ENCODE measurements at regions not wholly inside any gene's neighbourhood (a gene's known extent, or its start where the extent isn't known, plus 50 kb on each side); places are given as distances from the start of the nearest gene placed in this dataset.
"Not testable (repeated sequence)": the region's sequence is repeated elsewhere in the genome, so short reads cannot be mapped to it uniquely, and the experiment has no call there.

GRCh38 chr4:104549736-104550135 is 55.0 kb upstream of the CXXC4 start:
- no peak for DNase-seq

GRCh38 chr4:104559502-104559901 is 64.8 kb upstream of the CXXC4 start:
- no peak for DNase-seq

GRCh38 chr4:104571341-104571740 is 76.6 kb upstream of the CXXC4 start:
- DNase-seq = no peak

GRCh38 chr4:104574371-104574770 is 79.7 kb upstream of the CXXC4 start:
- no peak for DNase-seq

GRCh38 chr4:104575278-104575677 is 80.6 kb upstream of the CXXC4 start:
- no peak for DNase-seq

- DNase-seq = no peak
Measured at GRCh38 chr4:104577405-104577804, 82.7 kb upstream of the CXXC4 start.

- not testable (repeated sequence) for DNase-seq
Measured at GRCh38 chr4:104581476-104581875, 86.8 kb upstream of the CXXC4 start.

- DNase-seq = not testable (repeated sequence)
Measured at GRCh38 chr4:104582056-104582455, 87.4 kb upstream of the CXXC4 start.

- peak; percentile 65 to 76 for DNase-seq
Measured at GRCh38 chr4:104589264-104589868, 94.7 kb upstream of the CXXC4 start.

GRCh38 chr4:104591510-104591911 is 96.8 kb upstream of the CXXC4 start:
- DNase-seq = peak; percentile 86 to 88

- DNase-seq = peak; percentile 37 to 65
Measured at GRCh38 chr4:104592183-104592582, 97.5 kb upstream of the CXXC4 start.

GRCh38 chr4:104593019-104593418 is 98.3 kb upstream of the CXXC4 start:
- peak; percentile 17 to 39 for DNase-seq

GRCh38 chr4:104596189-104596588 is 101.5 kb upstream of the CXXC4 start:
- no peak for DNase-seq

GRCh38 chr4:104615496-104615895 is 120.8 kb upstream of the CXXC4 start:
- no peak for DNase-seq

- DNase-seq = no peak
Measured at GRCh38 chr4:104615926-104616325, 121.2 kb upstream of the CXXC4 start.

GRCh38 chr4:104616401-104616820 is 121.7 kb upstream of the CXXC4 start:
- no peak for DNase-seq

- DNase-seq = no peak
Measured at GRCh38 chr4:104625706-104626105, 131.0 kb upstream of the CXXC4 start.

GRCh38 chr4:104629601-104630000 is 134.9 kb upstream of the CXXC4 start:
- DNase-seq = no peak

GRCh38 chr4:104630272-104630671 is 135.6 kb upstream of the CXXC4 start:
- DNase-seq = no peak

GRCh38 chr4:104631000-104631399 is 136.3 kb upstream of the CXXC4 start:
- no peak for DNase-seq

GRCh38 chr4:104641418-104641817 is 146.7 kb upstream of the CXXC4 start:
- DNase-seq = no peak

- DNase-seq = no peak
Measured at GRCh38 chr4:104642521-104642920, 147.8 kb upstream of the CXXC4 start.

GRCh38 chr4:104643805-104644204 is 149.1 kb upstream of the CXXC4 start:
- DNase-seq = no peak

GRCh38 chr4:104649631-104650030 is 154.9 kb upstream of the CXXC4 start:
- no peak for DNase-seq

- DNase-seq = not testable (repeated sequence)
Measured at GRCh38 chr4:104662269-104662668, 167.6 kb upstream of the CXXC4 start.
